ENCODE measurements at regions not wholly inside any gene's neighbourhood (a gene's known extent, or its start where the extent isn't known, plus 50 kb on each side); places are given as distances from the start of the nearest gene placed in this dataset.

- TF ChIP-seq, protein P1, sequence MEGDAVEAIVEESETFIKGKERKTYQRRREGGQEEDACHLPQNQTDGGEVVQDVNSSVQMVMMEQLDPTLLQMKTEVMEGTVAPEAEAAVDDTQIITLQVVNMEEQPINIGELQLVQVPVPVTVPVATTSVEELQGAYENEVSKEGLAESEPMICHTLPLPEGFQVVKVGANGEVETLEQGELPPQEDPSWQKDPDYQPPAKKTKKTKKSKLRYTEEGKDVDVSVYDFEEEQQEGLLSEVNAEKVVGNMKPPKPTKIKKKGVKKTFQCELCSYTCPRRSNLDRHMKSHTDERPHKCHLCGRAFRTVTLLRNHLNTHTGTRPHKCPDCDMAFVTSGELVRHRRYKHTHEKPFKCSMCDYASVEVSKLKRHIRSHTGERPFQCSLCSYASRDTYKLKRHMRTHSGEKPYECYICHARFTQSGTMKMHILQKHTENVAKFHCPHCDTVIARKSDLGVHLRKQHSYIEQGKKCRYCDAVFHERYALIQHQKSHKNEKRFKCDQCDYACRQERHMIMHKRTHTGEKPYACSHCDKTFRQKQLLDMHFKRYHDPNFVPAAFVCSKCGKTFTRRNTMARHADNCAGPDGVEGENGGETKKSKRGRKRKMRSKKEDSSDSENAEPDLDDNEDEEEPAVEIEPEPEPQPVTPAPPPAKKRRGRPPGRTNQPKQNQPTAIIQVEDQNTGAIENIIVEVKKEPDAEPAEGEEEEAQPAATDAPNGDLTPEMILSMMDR (conservative IDR thresholded peaks at IDR 0.05) = no peak
- TF ChIP-seq EZH2 (IDR thresholded peaks at IDR 0.05; ENCODE audit: low read depth) = no peak
These were observed 137.6 kb downstream of the DCK start for GRCh38 chr4:71130827-71131603.

Measured in PC-9 (cell line).